ENCODE measurements at regions not wholly inside any gene's neighbourhood (a gene's known extent, or its start where the extent isn't known, plus 50 kb on each side); places are given as distances from the start of the nearest gene placed in this dataset.

DNA sequence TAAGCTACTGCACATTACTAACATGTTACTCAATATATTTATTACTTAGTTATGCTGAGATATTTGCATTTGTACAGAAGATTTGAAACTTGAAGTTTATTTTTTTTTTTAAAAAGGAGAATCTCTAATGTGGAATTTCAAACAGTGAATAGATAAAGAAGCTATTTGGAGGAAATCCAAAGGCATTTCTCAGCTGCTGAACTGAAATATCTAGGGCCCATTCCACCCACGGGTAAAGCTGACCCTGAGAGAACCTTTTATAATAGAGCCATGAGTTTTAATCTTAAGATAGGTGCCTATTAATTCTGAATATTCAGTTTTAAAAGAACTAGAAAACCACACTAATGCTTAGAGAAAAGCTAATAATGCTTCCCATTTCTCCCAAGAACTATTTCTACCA, 225.4 kb upstream of the CAND1 start:
- Histone ChIP-seq H3K36me3 (no peaks in the 10 kb centered on the region), H3K27ac (no peak overlapping the region), H3K27me3 (no peaks in the 10 kb centered on the region), H3K4me1 (peaks cover 0 to 7% (median 0%) of the 10 kb centered on the region in 4 donors), H3K4me3 (no peak overlapping the region), H3K9me3 (no peaks in the 10 kb centered on the region)
- in situ Hi-C loops (cut with MboI; ENCODE audit: low pct_ligation_motif_present in 1 of 4, low pct_unique_long_range_greater_than_20kb in 1 of 4, low sequenced_read_pairs in 3 of 4) (no loop called here), intact Hi-C loops (cut with DNase I; ENCODE audit: low total_unique reads) (no loop called here)
- 33 to 40% methylated on average over 1 of the region's 1 CpG for WGBS, 2 donors (ENCODE audit: low coverage in 1 of 2)
- DNase-seq, result no peak
- TF ChIP-seq EP300 (IDR thresholded peaks at IDR 0.05; ENCODE audit: low read depth) (no peak), POLR2A (IDR thresholded peaks at IDR 0.05) (no peak), POLR2AphosphoS5 (IDR thresholded peaks at IDR 0.05) (no peak)
- TF ChIP-seq, protein P1, sequence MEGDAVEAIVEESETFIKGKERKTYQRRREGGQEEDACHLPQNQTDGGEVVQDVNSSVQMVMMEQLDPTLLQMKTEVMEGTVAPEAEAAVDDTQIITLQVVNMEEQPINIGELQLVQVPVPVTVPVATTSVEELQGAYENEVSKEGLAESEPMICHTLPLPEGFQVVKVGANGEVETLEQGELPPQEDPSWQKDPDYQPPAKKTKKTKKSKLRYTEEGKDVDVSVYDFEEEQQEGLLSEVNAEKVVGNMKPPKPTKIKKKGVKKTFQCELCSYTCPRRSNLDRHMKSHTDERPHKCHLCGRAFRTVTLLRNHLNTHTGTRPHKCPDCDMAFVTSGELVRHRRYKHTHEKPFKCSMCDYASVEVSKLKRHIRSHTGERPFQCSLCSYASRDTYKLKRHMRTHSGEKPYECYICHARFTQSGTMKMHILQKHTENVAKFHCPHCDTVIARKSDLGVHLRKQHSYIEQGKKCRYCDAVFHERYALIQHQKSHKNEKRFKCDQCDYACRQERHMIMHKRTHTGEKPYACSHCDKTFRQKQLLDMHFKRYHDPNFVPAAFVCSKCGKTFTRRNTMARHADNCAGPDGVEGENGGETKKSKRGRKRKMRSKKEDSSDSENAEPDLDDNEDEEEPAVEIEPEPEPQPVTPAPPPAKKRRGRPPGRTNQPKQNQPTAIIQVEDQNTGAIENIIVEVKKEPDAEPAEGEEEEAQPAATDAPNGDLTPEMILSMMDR (IDR thresholded peaks at IDR 0.05), result no peak

DNA sequence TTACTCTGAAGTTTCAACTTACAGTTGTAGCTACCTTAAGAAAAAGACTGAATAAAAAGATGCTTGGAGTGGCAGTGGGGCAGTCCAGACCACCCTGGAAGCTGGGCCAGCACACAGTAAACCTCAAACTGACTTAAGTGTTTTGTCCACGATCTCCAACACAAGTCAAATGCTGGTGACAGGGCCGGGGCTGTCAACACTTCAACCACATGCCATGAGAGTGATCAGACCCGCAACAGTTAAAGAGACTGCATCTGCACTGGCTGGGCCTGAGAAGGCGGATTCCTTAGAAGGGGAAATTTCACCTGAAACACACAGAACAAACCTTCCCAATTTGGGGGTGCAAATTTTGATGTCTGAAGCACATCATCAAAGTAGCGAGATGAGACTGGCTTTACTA, 223.5 kb upstream of the CAND1 start:
- H3K4me1 ChIP-seq, result peaks cover 0 to 7% (median 0%) of the 10 kb centered on the region in 4 donors
- H3K4me3 ChIP-seq, result no peak overlapping the region
- H3K36me3 ChIP-seq, result no peaks in the 10 kb centered on the region
- in situ Hi-C loops (cut with MboI; ENCODE audit: low pct_ligation_motif_present in 1 of 4, low pct_unique_long_range_greater_than_20kb in 1 of 4, low sequenced_read_pairs in 3 of 4) (no loop called here), intact Hi-C loops (cut with DNase I; ENCODE audit: low total_unique reads) (no loop called here)
- H3K27me3 ChIP-seq, result no peaks in the 10 kb centered on the region
- TF ChIP-seq POLR2A (IDR thresholded peaks at IDR 0.05) (no peak), POLR2AphosphoS5 (IDR thresholded peaks at IDR 0.05) (no peak), EP300 (IDR thresholded peaks at IDR 0.05; ENCODE audit: low read depth) (no peak)
- TF ChIP-seq, protein P1 (IDR thresholded peaks at IDR 0.05), result no peak
- DNase-seq, result no peak
- H3K27ac ChIP-seq, result no peak overlapping the region
- H3K9me3 ChIP-seq, result no peaks in the 10 kb centered on the region
- WGBS, 2 donors (ENCODE audit: low coverage in 1 of 2), result 83 to 84% methylated on average over 1 to 5 of the region's 5 CpGs

DNA sequence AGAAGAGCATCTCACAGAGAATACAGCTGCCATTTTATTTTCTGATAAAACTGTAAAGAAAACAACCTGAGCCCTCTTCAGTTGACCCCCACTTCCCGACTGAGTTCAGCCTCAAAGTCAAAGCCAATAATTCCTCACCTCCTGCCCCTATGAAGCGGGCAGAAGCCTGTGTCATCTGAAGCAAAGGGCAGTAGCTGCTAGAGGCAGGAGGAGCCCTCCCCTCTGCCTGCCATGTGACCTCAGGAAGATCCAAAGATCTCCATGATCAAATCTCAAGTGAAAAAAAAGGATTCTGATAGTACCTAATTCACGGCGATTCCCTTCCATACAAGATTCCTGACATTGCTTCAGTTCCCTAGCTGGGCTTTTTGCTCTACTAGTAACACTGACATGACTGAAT, 223.1 kb upstream of the CAND1 start:
- Histone ChIP-seq H3K4me1 (peaks cover 0 to 7% (median 0%) of the 10 kb centered on the region in 4 donors), H3K4me3 (no peak overlapping the region), H3K27ac (no peak overlapping the region), H3K36me3 (no peaks in the 10 kb centered on the region), H3K9me3 (no peaks in the 10 kb centered on the region), H3K27me3 (no peaks in the 10 kb centered on the region)
- 83 to 86% methylated on average over 4 of the region's 4 CpGs for WGBS, 2 donors (ENCODE audit: low coverage in 1 of 2)
- intact Hi-C loops (cut with DNase I; ENCODE audit: low total_unique reads), result no loop called here
- no peak for DNase-seq
- in situ Hi-C loops (cut with MboI; ENCODE audit: low pct_ligation_motif_present in 1 of 4, low pct_unique_long_range_greater_than_20kb in 1 of 4, low sequenced_read_pairs in 3 of 4), result no loop called here
- TF ChIP-seq POLR2A (IDR thresholded peaks at IDR 0.05) (no peak), EP300 (IDR thresholded peaks at IDR 0.05; ENCODE audit: low read depth) (no peak), POLR2AphosphoS5 (IDR thresholded peaks at IDR 0.05) (no peak)
- TF ChIP-seq, protein P1 (IDR thresholded peaks at IDR 0.05), result no peak

DNA sequence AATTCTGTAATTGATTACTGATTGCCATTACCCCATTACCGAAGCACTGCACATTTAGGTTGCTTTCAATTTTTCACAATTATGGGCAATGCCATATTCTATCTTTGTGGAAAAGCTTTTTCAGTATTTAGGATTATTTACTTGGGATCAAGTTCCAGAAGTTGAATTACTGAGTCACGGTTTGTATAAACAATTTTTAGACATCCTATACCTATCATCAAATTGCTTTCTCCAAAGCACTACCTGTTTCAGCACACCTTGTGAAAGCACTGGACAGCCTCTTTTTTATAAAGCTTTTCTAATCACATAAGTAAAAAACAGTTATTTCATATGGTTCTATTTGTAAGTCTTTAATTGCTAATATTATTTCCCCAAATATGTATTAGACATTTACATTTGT, 221.5 kb upstream of the CAND1 start:
- intact Hi-C loops (cut with DNase I; ENCODE audit: low total_unique reads), result no loop called here
- Histone ChIP-seq H3K27ac (no peak overlapping the region), H3K27me3 (no peaks in the 10 kb centered on the region), H3K9me3 (no peaks in the 10 kb centered on the region), H3K36me3 (no peaks in the 10 kb centered on the region), H3K4me1 (peaks cover 0 to 3% (median 0%) of the 10 kb centered on the region in 4 donors), H3K4me3 (no peak overlapping the region)
- WGBS, 2 donors (ENCODE audit: low coverage in 1 of 2), result 78 to 89% methylated on average over 1 to 2 of the region's 2 CpGs
- in situ Hi-C loops (cut with MboI; ENCODE audit: low pct_ligation_motif_present in 1 of 4, low pct_unique_long_range_greater_than_20kb in 1 of 4, low sequenced_read_pairs in 3 of 4), result no loop called here
- DNase-seq, result no peak
- no peak for TF ChIP-seq EP300 (IDR thresholded peaks at IDR 0.05; ENCODE audit: low read depth)
- TF ChIP-seq, protein P1 (IDR thresholded peaks at IDR 0.05), result no peak
- no peak for TF ChIP-seq POLR2A (IDR thresholded peaks at IDR 0.05)

Measured in transverse colon (tissue), 4 donors.